ENCODE measurements at regions not wholly inside any gene's neighbourhood (a gene's known extent, or its start where the extent isn't known, plus 50 kb on each side); places are given as distances from the start of the nearest gene placed in this dataset.

DNA sequence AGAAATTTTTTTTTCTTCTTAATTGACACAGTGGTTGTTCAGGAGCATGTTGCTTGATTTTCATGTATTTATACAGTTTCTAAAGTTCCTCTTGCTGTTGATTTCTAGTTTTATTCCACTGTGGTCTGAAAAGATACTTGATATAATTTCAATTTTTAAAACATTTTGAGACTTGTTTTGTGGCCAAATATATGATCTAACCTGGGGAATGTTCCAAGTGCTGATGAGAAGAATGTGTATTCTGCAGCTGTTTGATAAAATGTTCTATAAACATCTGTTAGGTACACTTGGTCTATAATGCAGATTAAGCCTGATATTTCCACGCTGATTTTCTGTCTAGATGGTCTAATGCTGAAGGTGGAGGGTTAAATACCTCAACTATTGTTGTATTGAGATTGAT is 151.4 kb upstream of the IFNG-AS1 start:
- Histone ChIP-seq H4K20me1 (ENCODE audit: insufficient read depth, low read length) (no peaks in the 10 kb centered on the region), H3K4me1 (ENCODE audit: insufficient read depth, low read length) (no peaks in the 10 kb centered on the region), H3K36me3 (ENCODE audit: insufficient read depth, low read length) (no peaks in the 10 kb centered on the region), H3K79me2 (ENCODE audit: insufficient read depth, low read length) (no peaks in the 10 kb centered on the region), H3K4me2 (ENCODE audit: low read length) (no peak overlapping the region), H3K27ac (ENCODE audit: low read depth, low read length) (no peak overlapping the region), H3K4me3 (ENCODE audit: insufficient read depth, low read depth, low read length) (no peak overlapping the region), H3K9me3 (ENCODE audit: insufficient read depth, low read depth, low read length) (no peaks in the 10 kb centered on the region), H3K27me3 (ENCODE audit: insufficient read depth, low read length) (no peaks in the 10 kb centered on the region), H3K9ac (ENCODE audit: low read length) (no peak overlapping the region), H2AFZ (ENCODE audit: low read depth, low read length) (no peak overlapping the region)
- FAIRE-seq (no peak), DNase-seq (ENCODE audit: low read depth) (no peak)
- Mint-ChIP-seq H3K4me1 (ENCODE audit: low read depth, unreplicated experiment) (no peaks in the 10 kb centered on the region), H3K9me3 (ENCODE audit: unreplicated experiment) (peaks cover 3% of the 10 kb centered on the region), H3K27ac (ENCODE audit: unreplicated experiment) (no peak overlapping the region), H3K36me3 (ENCODE audit: low read depth, unreplicated experiment) (peaks cover 2% of the 10 kb centered on the region), H3K4me3 (ENCODE audit: unreplicated experiment) (no peak overlapping the region), H3K27me3 (ENCODE audit: low read depth, unreplicated experiment) (no peaks in the 10 kb centered on the region)
- TF ChIP-seq EZH2 (IDR thresholded peaks at IDR 0.05; ENCODE audit: insufficient read depth, low read length) = no peak
- TF ChIP-seq, protein P1, sequence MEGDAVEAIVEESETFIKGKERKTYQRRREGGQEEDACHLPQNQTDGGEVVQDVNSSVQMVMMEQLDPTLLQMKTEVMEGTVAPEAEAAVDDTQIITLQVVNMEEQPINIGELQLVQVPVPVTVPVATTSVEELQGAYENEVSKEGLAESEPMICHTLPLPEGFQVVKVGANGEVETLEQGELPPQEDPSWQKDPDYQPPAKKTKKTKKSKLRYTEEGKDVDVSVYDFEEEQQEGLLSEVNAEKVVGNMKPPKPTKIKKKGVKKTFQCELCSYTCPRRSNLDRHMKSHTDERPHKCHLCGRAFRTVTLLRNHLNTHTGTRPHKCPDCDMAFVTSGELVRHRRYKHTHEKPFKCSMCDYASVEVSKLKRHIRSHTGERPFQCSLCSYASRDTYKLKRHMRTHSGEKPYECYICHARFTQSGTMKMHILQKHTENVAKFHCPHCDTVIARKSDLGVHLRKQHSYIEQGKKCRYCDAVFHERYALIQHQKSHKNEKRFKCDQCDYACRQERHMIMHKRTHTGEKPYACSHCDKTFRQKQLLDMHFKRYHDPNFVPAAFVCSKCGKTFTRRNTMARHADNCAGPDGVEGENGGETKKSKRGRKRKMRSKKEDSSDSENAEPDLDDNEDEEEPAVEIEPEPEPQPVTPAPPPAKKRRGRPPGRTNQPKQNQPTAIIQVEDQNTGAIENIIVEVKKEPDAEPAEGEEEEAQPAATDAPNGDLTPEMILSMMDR (IDR thresholded peaks at IDR 0.05; ENCODE audit: insufficient read depth, low read depth, low read length) = no peak

DNA sequence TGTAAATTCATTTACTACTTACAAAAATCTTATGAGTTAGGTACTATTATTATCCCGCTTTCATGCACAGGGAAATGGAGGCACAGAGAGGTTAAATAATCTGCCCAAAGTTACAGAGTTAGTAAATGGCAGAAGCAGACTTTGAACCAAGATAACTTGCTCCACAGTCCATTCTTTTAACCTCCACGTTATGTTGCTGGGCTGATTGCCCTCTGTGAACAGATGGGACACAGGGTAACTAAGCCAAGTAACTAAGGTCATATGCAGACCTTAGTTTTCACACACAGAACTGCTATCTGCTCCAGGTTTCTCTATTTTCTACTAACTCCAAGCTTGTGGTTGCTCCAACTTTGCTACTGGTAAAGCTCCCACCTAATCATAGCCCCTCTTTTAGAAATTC is 147.1 kb upstream of the IFNG-AS1 start:
- DNase-seq (ENCODE audit: low read depth) (no peak), FAIRE-seq (no peak)
- no peak overlapping the region for H3K27ac ChIP-seq (ENCODE audit: low read depth, low read length)
- Mint-ChIP-seq H3K36me3 (ENCODE audit: low read depth, unreplicated experiment) (peaks cover 2% of the 10 kb centered on the region), H3K4me1 (ENCODE audit: low read depth, unreplicated experiment) (no peaks in the 10 kb centered on the region), H3K27me3 (ENCODE audit: low read depth, unreplicated experiment) (no peaks in the 10 kb centered on the region), H3K27ac (ENCODE audit: unreplicated experiment) (no peak overlapping the region), H3K4me3 (ENCODE audit: unreplicated experiment) (no peak overlapping the region), H3K9me3 (ENCODE audit: unreplicated experiment) (no peaks in the 10 kb centered on the region)
- H3K27me3 ChIP-seq (ENCODE audit: insufficient read depth, low read length) = no peaks in the 10 kb centered on the region
- H2AFZ ChIP-seq (ENCODE audit: low read depth, low read length) = no peak overlapping the region
- TF ChIP-seq, protein P1 (IDR thresholded peaks at IDR 0.05; ENCODE audit: insufficient read depth, low read depth, low read length) = no peak
- no peak for TF ChIP-seq EZH2 (IDR thresholded peaks at IDR 0.05; ENCODE audit: insufficient read depth, low read length)
- H3K36me3 ChIP-seq (ENCODE audit: insufficient read depth, low read length) = no peaks in the 10 kb centered on the region
- no peak overlapping the region for H3K4me2 ChIP-seq (ENCODE audit: low read length)
- no peaks in the 10 kb centered on the region for H3K79me2 ChIP-seq (ENCODE audit: insufficient read depth, low read length)
- no peaks in the 10 kb centered on the region for H3K9me3 ChIP-seq (ENCODE audit: insufficient read depth, low read depth, low read length)
- H3K4me1 ChIP-seq (ENCODE audit: insufficient read depth, low read length) = no peaks in the 10 kb centered on the region
- no peaks in the 10 kb centered on the region for H4K20me1 ChIP-seq (ENCODE audit: insufficient read depth, low read length)
- no peak overlapping the region for H3K9ac ChIP-seq (ENCODE audit: low read length)
- H3K4me3 ChIP-seq (ENCODE audit: insufficient read depth, low read depth, low read length) = no peak overlapping the region

- Histone ChIP-seq H3K27ac (ENCODE audit: low read depth, low read length) (no peak overlapping the region), H4K20me1 (ENCODE audit: insufficient read depth, low read length) (no peaks in the 10 kb centered on the region), H3K36me3 (ENCODE audit: insufficient read depth, low read length) (no peaks in the 10 kb centered on the region), H3K9me3 (ENCODE audit: insufficient read depth, low read depth, low read length) (no peaks in the 10 kb centered on the region), H2AFZ (ENCODE audit: low read depth, low read length) (no peak overlapping the region), H3K4me2 (ENCODE audit: low read length) (no peak overlapping the region), H3K4me1 (ENCODE audit: insufficient read depth, low read length) (no peaks in the 10 kb centered on the region), H3K4me3 (ENCODE audit: insufficient read depth, low read depth, low read length) (no peak overlapping the region), H3K27me3 (ENCODE audit: insufficient read depth, low read length) (no peaks in the 10 kb centered on the region), H3K79me2 (ENCODE audit: insufficient read depth, low read length) (no peaks in the 10 kb centered on the region), H3K9ac (ENCODE audit: low read length) (no peak overlapping the region)
- TF ChIP-seq, protein P1 (IDR thresholded peaks at IDR 0.05; ENCODE audit: insufficient read depth, low read depth, low read length) = no peak
- TF ChIP-seq EZH2 (IDR thresholded peaks at IDR 0.05; ENCODE audit: insufficient read depth, low read length) = no peak
- no peak overlapping the region for H3K4me3 Mint-ChIP-seq (ENCODE audit: unreplicated experiment)
- H3K27ac Mint-ChIP-seq (ENCODE audit: unreplicated experiment) = no peak overlapping the region
- H3K27me3 Mint-ChIP-seq (ENCODE audit: low read depth, unreplicated experiment) = no peaks in the 10 kb centered on the region
- no peaks in the 10 kb centered on the region for H3K9me3 Mint-ChIP-seq (ENCODE audit: unreplicated experiment)
- FAIRE-seq (no peak), DNase-seq (ENCODE audit: low read depth) (no peak)
- peaks cover 2% of the 10 kb centered on the region for H3K36me3 Mint-ChIP-seq (ENCODE audit: low read depth, unreplicated experiment)
- no peaks in the 10 kb centered on the region for H3K4me1 Mint-ChIP-seq (ENCODE audit: low read depth, unreplicated experiment)
Observed at GRCh38 chr12:67843257-67843656, 146.0 kb upstream of the IFNG-AS1 start.
